Transverse colon (tissue), 4 donors: ENCODE measurements at regions not wholly inside any gene's neighbourhood (a gene's known extent, or its start where the extent isn't known, plus 50 kb on each side); places are given as distances from the start of the nearest gene placed in this dataset.
"Not testable (repeated sequence)": the region's sequence is repeated elsewhere in the genome, so short reads cannot be mapped to it uniquely, and the experiment has no call there.

Experiments
- POLR2AphosphoS5 ChIP-seq, 3 donors: sonication (generic); formaldehyde crosslinking; IDR thresholded peaks; one replicate each; pipeline ENCODE4 v1.6.1; 2016; ENCODE audit warnings: antibody characterized with exemption in 3 of 3
- TF ChIP-seq, protein P1 (sequence below), 5 experiments: fragments of 200-600 bp in 3 of 5; fragments of 450-650 bp in 2 of 5; sonication (generic) in 3 of 5; IDR thresholded peaks; 1 replicate in 2 of 5; 2 replicates in 3 of 5; pipeline ENCODE4 v1.5.1; 2016 to 2017; ENCODE audit warnings: antibody characterized with exemption in 5 of 5, inconsistent platforms in 3 of 5, mild to moderate bottlenecking in 2 of 5, moderate library complexity in 1 of 5

DNA sequence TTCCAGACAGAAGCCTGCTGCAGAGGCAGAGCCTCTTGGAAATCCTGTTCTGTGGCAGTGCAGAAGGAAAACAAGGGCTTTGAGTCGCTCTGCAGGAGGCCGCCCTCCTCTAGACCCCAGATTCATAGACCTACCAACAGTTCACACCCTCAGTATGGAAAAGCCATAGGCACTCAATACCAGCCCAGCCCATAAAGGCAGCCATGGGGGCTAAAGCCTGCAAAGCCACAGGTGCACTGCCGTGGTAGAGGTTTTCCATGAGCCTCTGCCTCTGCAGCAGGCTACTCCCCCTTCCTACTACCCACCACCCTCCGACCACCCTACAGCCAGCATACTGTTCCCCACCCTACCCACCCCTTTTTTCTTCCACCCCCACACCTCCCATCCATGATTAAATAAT lies 330.3 kb downstream of the FOXD4L4 start:
- TF ChIP-seq POLR2AphosphoS5 (IDR thresholded peaks at IDR 0.05), result not testable (repeated sequence)
- TF ChIP-seq, protein P1, sequence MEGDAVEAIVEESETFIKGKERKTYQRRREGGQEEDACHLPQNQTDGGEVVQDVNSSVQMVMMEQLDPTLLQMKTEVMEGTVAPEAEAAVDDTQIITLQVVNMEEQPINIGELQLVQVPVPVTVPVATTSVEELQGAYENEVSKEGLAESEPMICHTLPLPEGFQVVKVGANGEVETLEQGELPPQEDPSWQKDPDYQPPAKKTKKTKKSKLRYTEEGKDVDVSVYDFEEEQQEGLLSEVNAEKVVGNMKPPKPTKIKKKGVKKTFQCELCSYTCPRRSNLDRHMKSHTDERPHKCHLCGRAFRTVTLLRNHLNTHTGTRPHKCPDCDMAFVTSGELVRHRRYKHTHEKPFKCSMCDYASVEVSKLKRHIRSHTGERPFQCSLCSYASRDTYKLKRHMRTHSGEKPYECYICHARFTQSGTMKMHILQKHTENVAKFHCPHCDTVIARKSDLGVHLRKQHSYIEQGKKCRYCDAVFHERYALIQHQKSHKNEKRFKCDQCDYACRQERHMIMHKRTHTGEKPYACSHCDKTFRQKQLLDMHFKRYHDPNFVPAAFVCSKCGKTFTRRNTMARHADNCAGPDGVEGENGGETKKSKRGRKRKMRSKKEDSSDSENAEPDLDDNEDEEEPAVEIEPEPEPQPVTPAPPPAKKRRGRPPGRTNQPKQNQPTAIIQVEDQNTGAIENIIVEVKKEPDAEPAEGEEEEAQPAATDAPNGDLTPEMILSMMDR (IDR thresholded peaks at IDR 0.05), result not testable (repeated sequence)
